Medulla oblongata (tissue), 1 donor: ENCODE measurements at regions not wholly inside any gene's neighbourhood (a gene's known extent, or its start where the extent isn't known, plus 50 kb on each side); places are given as distances from the start of the nearest gene placed in this dataset.
"Not testable (repeated sequence)": the region's sequence is repeated elsewhere in the genome, so short reads cannot be mapped to it uniquely, and the experiment has no call there.

Experiments used
- DNase-seq: peaks from one replicate; pipeline ENCODE4 v3.0.0-alpha.2; 2015; ENCODE audit errors: extremely low spot score

DNA sequence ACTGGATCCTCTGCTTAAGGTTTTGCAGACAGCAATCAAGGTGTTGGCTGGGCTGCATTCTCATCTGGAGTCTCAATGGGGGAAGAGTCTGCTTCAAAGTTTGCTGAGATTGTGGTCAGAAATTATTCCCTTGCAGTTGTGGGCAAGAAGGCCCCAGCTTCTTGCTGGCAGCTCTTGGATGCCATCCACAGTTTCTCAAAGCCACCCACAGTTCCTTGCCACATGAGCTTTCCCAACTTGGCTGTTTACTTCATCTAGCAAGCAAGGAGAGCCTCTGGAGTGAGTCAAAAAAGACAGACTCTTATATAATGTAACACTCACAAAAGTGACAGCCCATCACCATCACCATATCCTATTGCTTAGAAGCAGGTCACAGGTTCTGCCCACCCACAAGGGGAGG, 62.1 kb upstream of the ABHD2 start:
- DNase-seq, result no peak

DNA sequence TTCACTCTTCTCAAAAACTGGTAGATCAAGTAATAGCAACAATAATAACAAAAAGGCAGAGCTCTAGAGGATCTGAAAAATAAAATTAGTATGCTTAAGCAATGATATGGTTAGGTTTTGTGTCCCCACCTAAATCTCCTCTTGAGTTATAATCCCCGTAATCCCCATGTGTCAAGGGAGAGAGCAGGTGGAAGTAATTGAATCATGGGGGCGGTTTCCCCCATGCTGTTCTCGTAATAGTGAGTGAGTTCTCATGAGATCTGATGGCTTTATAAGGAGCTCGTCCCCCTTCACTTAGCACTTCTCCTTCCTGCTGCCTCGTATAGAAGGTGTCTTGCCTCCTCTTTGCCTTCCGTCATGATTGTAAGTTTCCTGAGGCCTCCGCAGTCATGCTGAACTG, 60.2 kb upstream of the ABHD2 start:
- no peak for DNase-seq

DNA sequence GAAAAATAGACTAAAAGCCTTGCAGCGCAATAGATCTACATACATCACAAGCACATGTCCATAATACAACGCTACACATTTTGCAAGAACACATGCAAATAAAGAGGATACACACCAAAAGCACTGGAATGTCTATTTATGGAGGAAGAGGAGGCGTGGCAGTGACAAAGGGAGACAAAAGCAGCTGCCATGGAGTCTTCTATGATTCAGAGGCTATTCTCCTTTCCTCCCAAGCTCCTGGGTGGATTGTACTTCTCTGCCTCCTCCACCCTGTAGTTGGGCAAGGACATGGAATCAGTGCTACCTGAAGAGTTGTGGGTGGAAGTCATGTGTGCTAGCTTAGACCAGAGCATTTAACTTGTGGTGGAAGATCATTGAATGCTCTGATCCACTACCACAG, 57.9 kb upstream of the ABHD2 start:
- no peak for DNase-seq

DNA sequence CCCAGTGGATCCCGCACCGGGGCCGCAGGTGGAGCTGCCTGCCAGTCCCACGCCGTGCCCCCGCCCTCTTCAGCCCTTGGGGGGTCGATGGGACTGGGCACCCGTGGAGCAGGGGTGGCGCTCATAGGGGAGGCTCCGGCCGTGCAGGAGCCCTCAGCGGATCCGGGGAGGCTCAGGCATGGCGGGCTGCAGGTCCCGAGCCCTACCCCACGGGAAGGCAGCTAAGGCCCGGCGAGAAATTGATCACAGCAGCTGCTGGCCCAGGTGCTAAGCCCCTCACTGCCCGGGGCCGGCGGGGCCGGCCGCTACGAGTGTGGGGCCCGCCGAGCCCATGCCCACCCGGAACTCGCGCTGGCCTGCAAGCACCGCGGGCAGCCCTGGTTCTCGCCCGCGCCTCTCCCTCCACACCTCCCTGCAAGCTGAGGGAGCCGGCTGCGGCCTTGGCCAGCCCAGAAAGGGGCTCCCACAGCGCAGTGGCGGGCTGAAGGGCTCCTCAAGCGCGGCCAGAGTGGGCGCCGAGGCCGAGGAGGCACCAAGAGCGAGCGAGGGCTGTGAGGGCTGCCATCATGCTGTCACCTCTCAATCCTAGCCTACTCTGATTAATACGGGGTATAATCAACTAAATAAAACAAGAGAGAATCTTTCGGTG, 56.5 kb upstream of the ABHD2 start:
- DNase-seq, result not testable (repeated sequence)

DNA sequence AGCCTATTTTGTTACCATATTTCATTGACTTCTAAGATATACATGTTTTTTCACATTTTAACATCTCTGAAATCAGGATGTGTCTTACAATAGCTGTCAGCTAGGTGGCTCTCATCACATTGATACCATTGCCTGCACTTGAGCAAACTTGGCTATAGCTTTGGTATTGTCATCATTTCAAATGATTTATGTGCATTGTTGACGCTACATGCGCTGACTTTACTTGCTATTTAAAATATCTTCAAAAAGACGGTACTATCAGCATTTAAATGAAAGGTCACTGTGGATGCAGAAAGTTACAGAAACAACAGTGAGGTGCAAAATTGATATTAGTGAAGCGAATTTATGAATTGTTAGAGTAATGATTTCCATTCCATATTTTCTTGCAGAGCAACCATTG, 54.0 kb upstream of the ABHD2 start:
- DNase-seq, result no peak

DNA sequence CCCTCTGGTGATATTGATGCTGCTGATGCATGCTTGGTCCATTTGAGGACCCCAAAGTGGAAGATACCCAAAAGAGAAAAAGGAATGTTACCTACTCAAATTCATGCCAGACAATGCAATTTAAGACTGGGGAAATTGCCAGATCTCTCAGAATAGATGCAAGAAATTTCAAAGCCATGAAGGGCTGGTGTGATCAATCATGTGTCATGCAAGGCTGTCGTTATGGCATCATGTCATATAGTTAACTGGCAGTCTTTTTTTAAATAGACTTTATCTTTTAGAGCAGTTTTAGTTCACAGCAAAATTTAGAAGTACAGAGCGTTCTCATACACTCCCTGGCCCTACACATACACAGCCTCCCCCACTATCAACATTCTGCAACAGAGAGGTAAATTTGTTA, 53.1 kb upstream of the ABHD2 start:
- DNase-seq, result no peak

DNA sequence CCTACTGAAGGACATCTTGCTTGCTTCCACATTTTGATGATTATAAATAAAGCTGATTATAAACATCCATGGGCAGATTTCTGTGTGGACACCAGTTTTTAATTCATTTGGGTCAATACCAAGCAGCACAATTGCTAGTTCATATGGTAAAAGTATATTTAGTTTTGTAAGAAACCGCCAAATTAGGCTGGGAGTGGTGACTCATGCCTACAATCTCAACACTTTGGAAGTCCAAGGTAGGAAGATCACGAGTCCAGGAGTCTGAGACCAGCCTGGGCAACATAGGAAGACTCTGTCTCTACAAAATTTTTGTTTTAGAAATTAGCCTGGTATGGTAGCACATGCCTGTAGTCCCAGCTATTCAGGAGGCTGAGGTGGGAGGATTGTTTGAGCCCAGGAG, 52.6 kb upstream of the ABHD2 start:
- no peak for DNase-seq

DNA sequence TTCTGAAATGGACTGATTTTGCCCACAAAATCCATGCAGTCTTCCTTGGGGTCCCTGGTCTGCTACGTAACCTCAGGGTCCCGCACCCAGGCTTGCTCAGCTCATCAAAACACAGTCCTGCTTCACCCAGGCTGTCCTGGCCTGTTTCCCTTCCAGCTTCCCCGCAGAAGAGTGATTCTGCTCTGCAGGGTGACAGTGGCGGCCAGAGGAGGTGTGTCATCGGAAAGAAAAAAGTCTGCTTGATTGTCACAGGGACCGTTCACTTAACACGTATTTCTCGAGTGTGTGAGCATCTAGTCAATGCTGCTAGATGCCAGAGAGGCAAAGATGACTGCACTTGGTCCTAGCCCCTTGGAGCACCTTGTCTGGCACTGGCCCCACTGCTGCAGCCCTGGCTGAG, 50.1 kb upstream of the ABHD2 start:
- no peak for DNase-seq
